ENCODE measurements at regions not wholly inside any gene's neighbourhood (a gene's known extent, or its start where the extent isn't known, plus 50 kb on each side); places are given as distances from the start of the nearest gene placed in this dataset.

DNA sequence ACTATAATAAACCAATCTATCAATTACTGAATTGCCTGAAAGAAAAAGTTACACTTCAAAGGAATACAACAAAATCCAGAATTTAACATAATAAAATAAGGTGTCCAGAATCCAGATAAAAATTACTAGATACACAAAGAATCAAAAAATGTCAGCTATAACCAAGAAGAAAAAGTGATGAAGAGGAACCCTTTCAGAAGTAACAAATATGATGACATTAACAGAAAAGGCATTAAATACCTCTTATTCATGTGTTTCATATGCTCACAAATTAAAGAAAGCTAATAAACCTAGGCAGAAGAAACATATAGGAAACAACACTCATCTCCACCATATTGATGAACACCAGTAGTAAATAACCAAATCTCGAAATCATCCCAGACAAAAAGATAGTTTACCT, 722.8 kb downstream of the ADCYAP1 start:
- Histone ChIP-seq H3K36me3 (no peaks in the 10 kb centered on the region), H3K4me1 (no peaks in the 10 kb centered on the region), H3K9me3 (peaks cover 0 to 5% of the 10 kb centered on the region in 2 donors), H3K4me3 (no peak overlapping the region), H3K27me3 (no peaks in the 10 kb centered on the region), H3K27ac (no peak overlapping the region)
- TF ChIP-seq, protein P1, sequence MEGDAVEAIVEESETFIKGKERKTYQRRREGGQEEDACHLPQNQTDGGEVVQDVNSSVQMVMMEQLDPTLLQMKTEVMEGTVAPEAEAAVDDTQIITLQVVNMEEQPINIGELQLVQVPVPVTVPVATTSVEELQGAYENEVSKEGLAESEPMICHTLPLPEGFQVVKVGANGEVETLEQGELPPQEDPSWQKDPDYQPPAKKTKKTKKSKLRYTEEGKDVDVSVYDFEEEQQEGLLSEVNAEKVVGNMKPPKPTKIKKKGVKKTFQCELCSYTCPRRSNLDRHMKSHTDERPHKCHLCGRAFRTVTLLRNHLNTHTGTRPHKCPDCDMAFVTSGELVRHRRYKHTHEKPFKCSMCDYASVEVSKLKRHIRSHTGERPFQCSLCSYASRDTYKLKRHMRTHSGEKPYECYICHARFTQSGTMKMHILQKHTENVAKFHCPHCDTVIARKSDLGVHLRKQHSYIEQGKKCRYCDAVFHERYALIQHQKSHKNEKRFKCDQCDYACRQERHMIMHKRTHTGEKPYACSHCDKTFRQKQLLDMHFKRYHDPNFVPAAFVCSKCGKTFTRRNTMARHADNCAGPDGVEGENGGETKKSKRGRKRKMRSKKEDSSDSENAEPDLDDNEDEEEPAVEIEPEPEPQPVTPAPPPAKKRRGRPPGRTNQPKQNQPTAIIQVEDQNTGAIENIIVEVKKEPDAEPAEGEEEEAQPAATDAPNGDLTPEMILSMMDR (IDR thresholded peaks at IDR 0.05): no peak
- no peak for DNase-seq (ENCODE audit: low spot score in 2 of 2)
- intact Hi-C loops (cut with DNase I): no loop called here

DNA sequence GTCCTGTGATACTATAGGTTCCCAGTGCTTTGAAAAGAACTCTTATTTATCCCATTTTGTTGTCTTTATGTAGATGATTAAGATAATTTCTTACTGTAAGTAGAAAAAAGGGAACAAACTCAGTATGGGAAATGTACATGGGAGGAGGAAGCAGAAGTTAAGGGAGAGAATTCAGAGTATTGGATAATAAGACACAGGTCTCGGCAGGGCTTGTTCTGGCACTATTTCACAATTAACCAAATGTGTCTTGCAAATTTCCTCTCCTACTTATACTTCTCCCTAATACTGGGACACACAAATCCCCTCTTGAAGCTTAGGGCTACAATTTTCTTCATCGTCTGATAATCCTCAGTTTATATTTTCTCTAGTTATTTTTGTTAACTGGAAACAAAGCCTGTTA, 744.0 kb downstream of the ADCYAP1 start:
- TF ChIP-seq, protein P1 (IDR thresholded peaks at IDR 0.05): no peak
- no peaks in the 10 kb centered on the region for H3K4me1 ChIP-seq
- H3K36me3 ChIP-seq: no peaks in the 10 kb centered on the region
- no peak overlapping the region for H3K27ac ChIP-seq
- intact Hi-C loops (cut with DNase I): no loop called here
- no peaks in the 10 kb centered on the region for H3K9me3 ChIP-seq
- DNase-seq (ENCODE audit: low spot score in 2 of 2): no peak
- no peaks in the 10 kb centered on the region for H3K27me3 ChIP-seq
- H3K4me3 ChIP-seq: no peak overlapping the region

DNA sequence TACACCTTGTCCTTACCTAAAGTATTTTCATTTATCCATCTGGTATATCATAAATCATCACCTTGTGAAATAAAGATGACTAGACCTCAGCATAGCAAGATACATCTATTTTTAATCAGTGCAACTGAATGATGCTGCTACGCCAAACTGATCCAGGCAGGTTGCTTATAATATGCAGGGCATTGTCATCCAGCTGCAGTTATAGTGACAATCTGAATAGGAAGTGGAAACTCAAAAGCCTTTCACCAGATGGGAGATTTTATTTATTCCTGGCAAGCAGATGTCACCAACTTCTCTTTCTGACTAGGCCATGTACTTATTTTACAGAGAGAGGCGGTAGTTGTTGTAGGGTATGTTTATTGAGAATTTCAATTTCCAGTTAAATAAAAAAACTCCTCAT, 747.3 kb downstream of the ADCYAP1 start:
- intact Hi-C loops (cut with DNase I): no loop called here
- TF ChIP-seq, protein P1 (IDR thresholded peaks at IDR 0.05): no peak
- no peak for DNase-seq (ENCODE audit: low spot score in 2 of 2)

DNA sequence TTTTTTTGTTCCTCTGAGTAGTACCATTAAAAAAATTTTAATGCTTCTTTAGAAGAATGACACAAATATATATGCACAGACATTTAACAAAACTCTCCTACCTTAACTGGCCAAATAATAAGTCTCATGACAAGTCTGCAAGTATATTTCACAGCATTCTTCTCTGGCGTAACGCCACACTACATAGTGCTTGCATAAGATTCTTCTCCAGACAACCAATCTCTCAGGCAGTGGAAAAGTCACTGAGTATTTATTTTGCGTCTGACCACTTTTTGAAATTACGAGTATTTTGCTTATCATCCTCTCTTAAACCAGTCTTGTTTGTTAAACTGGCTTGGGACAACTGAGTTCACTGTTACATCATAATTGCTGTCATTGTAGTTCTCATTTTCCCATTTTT, 749.2 kb downstream of the ADCYAP1 start:
- Histone ChIP-seq H3K4me1 (no peaks in the 10 kb centered on the region), H3K36me3 (no peaks in the 10 kb centered on the region), H3K27ac (no peak overlapping the region), H3K27me3 (no peaks in the 10 kb centered on the region), H3K9me3 (no peaks in the 10 kb centered on the region), H3K4me3 (no peak overlapping the region)
- intact Hi-C loops (cut with DNase I): no loop called here
- no peak for DNase-seq (ENCODE audit: low spot score in 2 of 2)
- TF ChIP-seq, protein P1 (IDR thresholded peaks at IDR 0.05): no peak

More for the DNA sequence above, 747.3 kb downstream of the ADCYAP1 start:
- Histone ChIP-seq H3K36me3 (no peaks in the 10 kb centered on the region), H3K27ac (no peak overlapping the region), H3K4me1 (no peaks in the 10 kb centered on the region), H3K4me3 (no peak overlapping the region), H3K27me3 (no peaks in the 10 kb centered on the region), H3K9me3 (no peaks in the 10 kb centered on the region)

DNA sequence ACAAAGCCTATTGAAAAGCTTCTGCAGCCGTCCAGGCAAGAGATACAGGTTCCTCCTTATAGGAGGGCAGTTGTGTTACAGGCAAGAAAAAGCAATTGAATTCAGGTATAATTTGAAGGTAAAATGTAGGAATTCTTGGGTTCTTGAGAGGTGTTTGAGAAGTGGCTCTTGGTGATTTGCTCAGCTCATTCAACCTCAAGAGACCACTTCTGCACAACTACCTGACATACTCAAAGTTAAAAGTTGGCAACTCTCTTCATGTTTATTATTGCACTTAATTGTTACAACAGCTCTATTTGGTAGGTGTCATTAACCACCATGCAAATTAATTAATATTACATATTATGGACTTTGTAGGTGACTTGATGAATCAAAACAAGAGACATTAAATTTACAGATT, 753.2 kb downstream of the ADCYAP1 start:
- no peak for DNase-seq (ENCODE audit: low spot score in 2 of 2)
- intact Hi-C loops (cut with DNase I): no loop called here
- Histone ChIP-seq H3K9me3 (no peaks in the 10 kb centered on the region), H3K4me1 (no peaks in the 10 kb centered on the region), H3K4me3 (no peak overlapping the region), H3K27me3 (no peaks in the 10 kb centered on the region), H3K27ac (no peak overlapping the region), H3K36me3 (no peaks in the 10 kb centered on the region)
- TF ChIP-seq, protein P1 (IDR thresholded peaks at IDR 0.05): no peak

DNA sequence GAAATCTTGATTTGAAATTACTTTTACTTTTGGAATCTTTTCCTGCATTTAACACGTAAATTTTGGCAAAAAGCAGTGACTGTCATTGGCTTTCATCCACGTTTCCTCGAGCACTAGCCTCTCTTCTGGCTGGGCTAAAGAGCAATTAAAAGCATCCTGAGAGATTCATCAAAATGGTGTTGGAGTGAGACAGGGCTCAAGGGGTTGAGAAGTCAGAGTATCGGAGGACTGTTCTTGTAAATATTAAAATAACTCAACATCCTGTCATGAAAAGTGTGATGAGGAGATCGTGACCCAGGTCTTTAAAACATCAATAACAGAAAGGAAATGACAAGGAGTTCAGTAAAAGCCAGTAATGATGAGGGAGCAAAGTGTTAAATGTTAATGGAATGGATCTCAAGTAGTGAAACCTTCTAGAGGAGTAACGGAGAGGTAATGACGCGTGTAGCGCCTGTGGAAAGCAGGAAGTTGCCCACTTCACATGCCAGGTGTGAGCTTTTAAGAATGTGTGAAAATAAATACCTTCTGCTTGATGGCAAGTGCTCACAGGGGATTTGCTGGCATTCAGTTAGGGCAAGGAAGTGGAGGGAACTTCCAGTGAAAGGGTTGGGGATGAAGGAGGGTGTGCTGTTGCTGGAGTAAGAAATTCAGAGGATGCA, 754.4 kb downstream of the ADCYAP1 start:
- no peak overlapping the region for H3K27ac ChIP-seq
- no peaks in the 10 kb centered on the region for H3K27me3 ChIP-seq
- H3K36me3 ChIP-seq: no peaks in the 10 kb centered on the region
- H3K4me1 ChIP-seq: no peaks in the 10 kb centered on the region
- TF ChIP-seq, protein P1 (IDR thresholded peaks at IDR 0.05): no peak
- intact Hi-C loops (cut with DNase I): no loop called here
- no peak for DNase-seq (ENCODE audit: low spot score in 2 of 2)
- H3K4me3 ChIP-seq: no peak overlapping the region
- no peaks in the 10 kb centered on the region for H3K9me3 ChIP-seq

Measured in ascending aorta (tissue), 2 donors.